A673 (cell line): ENCODE measurements at regions not wholly inside any gene's neighbourhood (a gene's known extent, or its start where the extent isn't known, plus 50 kb on each side); places are given as distances from the start of the nearest gene placed in this dataset.

ENCODE experiments used
- BruUV-seq: library from RNA; stranded (reverse); fragments of 400-500 nt; replicated peaks from 2 replicates; lab custom pipeline; 2021; lab: Mats Ljungman, UMichigan
- CTCF ChIA-PET: fragments of 300-600 bp; sonication (Branson Sonifier 250); formaldehyde crosslinking; loops from one replicate; lab custom pipeline; 2022; ENCODE audit warnings: antibody characterized with exemption; lab: Charles Lee
- POLR2A ChIA-PET: fragments of 300-600 bp; sonication (Branson Sonifier 250); formaldehyde crosslinking; loops from one replicate; lab custom pipeline; 2022; ENCODE audit warnings: antibody characterized with exemption; ENCODE audit not compliant: low non-redundant PET; lab: Charles Lee
- DNase-seq: peaks from one replicate; pipeline ENCODE4 v3.0.0-alpha.2; 2015; ENCODE audit warnings: low spot score
- H3K27ac ChIP-seq: fragments of 200-600 bp; sonication (generic); 2 replicates; pipeline ENCODE4 v1.5.1; 2016; ENCODE audit warnings: mixed run types, low read depth, mild to moderate bottlenecking, mixed read lengths, antibody characterized with exemption, low read length; ENCODE audit not compliant: poor library complexity, severe bottlenecking
- H3K27me3 ChIP-seq: fragments of 200-600 bp; sonication (generic); replicated peaks from 2 replicates; pipeline ENCODE4 v1.6.1; 2017; ENCODE audit warnings: mixed run types, low read depth, mild to moderate bottlenecking, mixed read lengths, antibody characterized with exemption, low read length; ENCODE audit not compliant: insufficient read depth, poor library complexity
- H3K36me3 ChIP-seq: fragments of 200-600 bp; sonication (generic); 2 replicates; pipeline ENCODE4 v1.6.1; 2016; ENCODE audit warnings: mixed run types, mild to moderate bottlenecking, mixed read lengths, antibody characterized with exemption, low read length; ENCODE audit not compliant: insufficient read depth, poor library complexity, severe bottlenecking
- H3K4me1 ChIP-seq: fragments of 200-600 bp; sonication (generic); 2 replicates; pipeline ENCODE4 v1.6.1; 2017; ENCODE audit warnings: mixed run types, mild to moderate bottlenecking, mixed read lengths, antibody characterized with exemption, low read length; ENCODE audit not compliant: insufficient read depth, poor library complexity, severe bottlenecking
- H3K4me3 ChIP-seq: fragments of 200-600 bp; sonication (generic); 2 replicates; pipeline ENCODE4 v1.5.1; 2016; ENCODE audit warnings: low read depth, mixed run types, mild to moderate bottlenecking, mixed read lengths, low read length; ENCODE audit not compliant: poor library complexity, severe bottlenecking
- H3K9me3 ChIP-seq: fragments of 200-600 bp; sonication (generic); 2 replicates; pipeline ENCODE4 v1.6.1; 2016; ENCODE audit warnings: mixed run types, low read depth, mild to moderate bottlenecking, mixed read lengths, antibody characterized with exemption, low read length; ENCODE audit not compliant: poor library complexity, severe bottlenecking
- EZH2 ChIP-seq: fragments of 200-600 bp; sonication (generic); IDR thresholded peaks from 2 replicates; pipeline ENCODE4 v1.6.1; 2017; ENCODE audit warnings: borderline replicate concordance, low read depth, mild to moderate bottlenecking, mixed read lengths, antibody characterized with exemption, low read length; ENCODE audit not compliant: poor library complexity, severe bottlenecking
- intact Hi-C: fragments of 100-400 bp; cut with micrococcal nuclease; formaldehyde crosslinking; loops from one replicate; pipeline ENCODE4 v1.10.0; 2022; ENCODE audit not compliant: unreplicated experiment
- TF ChIP-seq, protein P1 (sequence below): fragments of 300-800, 200-600 bp; sonication (generic); conservative IDR thresholded peaks from 2 replicates; pipeline ENCODE4 v1.5.1; 2017; ENCODE audit warnings: low read depth, mild to moderate bottlenecking, antibody characterized with exemption, low read length, moderate library complexity, mixed read lengths

DNA sequence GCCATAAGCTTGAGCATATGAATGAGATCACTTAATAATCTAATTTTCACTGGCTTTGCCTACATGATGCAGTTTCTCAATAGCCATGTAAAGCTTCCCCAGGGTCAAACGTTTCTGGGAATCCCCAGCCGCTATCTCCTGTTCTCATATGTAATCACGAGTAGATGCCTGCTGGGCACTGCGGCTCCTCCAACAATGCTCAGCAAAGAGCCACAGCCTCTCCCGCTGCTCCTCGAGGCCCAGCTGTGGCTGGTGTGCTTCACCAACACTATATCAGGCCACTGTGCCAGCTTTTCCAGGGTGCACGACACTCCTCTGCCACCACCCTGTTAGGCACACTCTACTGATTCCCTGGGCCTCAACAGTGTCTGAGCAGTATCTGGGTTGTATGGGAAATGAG, 78.3 kb upstream of the RASGEF1B start:
- BruUV-seq, result no TSS peak

GRCh38 chr4:81546777-81547176, 75.1 kb upstream of the RASGEF1B start:
- Histone ChIP-seq H3K9me3 (no peaks in the 10 kb centered on the region), H3K36me3 (no peaks in the 10 kb centered on the region), H3K27ac (no peak overlapping the region), H3K4me3 (no peak overlapping the region), H3K4me1 (no peaks in the 10 kb centered on the region), H3K27me3 (no peaks in the 10 kb centered on the region)
- no TSS peak for BruUV-seq
- ChIA-PET CTCF (no interaction called here), POLR2A (no interaction called here)
- TF ChIP-seq, protein P1, sequence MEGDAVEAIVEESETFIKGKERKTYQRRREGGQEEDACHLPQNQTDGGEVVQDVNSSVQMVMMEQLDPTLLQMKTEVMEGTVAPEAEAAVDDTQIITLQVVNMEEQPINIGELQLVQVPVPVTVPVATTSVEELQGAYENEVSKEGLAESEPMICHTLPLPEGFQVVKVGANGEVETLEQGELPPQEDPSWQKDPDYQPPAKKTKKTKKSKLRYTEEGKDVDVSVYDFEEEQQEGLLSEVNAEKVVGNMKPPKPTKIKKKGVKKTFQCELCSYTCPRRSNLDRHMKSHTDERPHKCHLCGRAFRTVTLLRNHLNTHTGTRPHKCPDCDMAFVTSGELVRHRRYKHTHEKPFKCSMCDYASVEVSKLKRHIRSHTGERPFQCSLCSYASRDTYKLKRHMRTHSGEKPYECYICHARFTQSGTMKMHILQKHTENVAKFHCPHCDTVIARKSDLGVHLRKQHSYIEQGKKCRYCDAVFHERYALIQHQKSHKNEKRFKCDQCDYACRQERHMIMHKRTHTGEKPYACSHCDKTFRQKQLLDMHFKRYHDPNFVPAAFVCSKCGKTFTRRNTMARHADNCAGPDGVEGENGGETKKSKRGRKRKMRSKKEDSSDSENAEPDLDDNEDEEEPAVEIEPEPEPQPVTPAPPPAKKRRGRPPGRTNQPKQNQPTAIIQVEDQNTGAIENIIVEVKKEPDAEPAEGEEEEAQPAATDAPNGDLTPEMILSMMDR, result no peak
- TF ChIP-seq EZH2, result no peak
- intact Hi-C loops, result no loop called here
- DNase-seq, result no peak

More for the DNA sequence above, 78.3 kb upstream of the RASGEF1B start:
- no peaks in the 10 kb centered on the region for H3K27me3 ChIP-seq
- peak; percentile 2 for DNase-seq
- CTCF ChIA-PET, result no interaction called here
- intact Hi-C loops, result no loop called here
- H3K4me3 ChIP-seq, result no peak overlapping the region
- POLR2A ChIA-PET, result no interaction called here
- TF ChIP-seq EZH2, result no peak
- TF ChIP-seq, protein P1, result no peak
- H3K4me1 ChIP-seq, result no peaks in the 10 kb centered on the region
- no peak overlapping the region for H3K27ac ChIP-seq
- no peaks in the 10 kb centered on the region for H3K36me3 ChIP-seq
- no peaks in the 10 kb centered on the region for H3K9me3 ChIP-seq

GRCh38 chr4:81541161-81541945, 69.6 kb upstream of the RASGEF1B start:
- CTCF ChIA-PET, result no interaction called here
- Histone ChIP-seq H3K4me3 (no peak overlapping the region), H3K36me3 (no peaks in the 10 kb centered on the region), H3K27me3 (no peaks in the 10 kb centered on the region), H3K27ac (no peak overlapping the region), H3K9me3 (no peaks in the 10 kb centered on the region), H3K4me1 (no peaks in the 10 kb centered on the region)
- DNase-seq, result no peak
- intact Hi-C loops, result no loop called here
- TF ChIP-seq EZH2, result no peak
- TF ChIP-seq, protein P1, result no peak
- POLR2A ChIA-PET, result no interaction called here
- BruUV-seq, result no TSS peak
